GM18858 (cell line): ENCODE measurements at regions not wholly inside any gene's neighbourhood (a gene's known extent, or its start where the extent isn't known, plus 50 kb on each side); places are given as distances from the start of the nearest gene placed in this dataset.
"Not testable (repeated sequence)": the region's sequence is repeated elsewhere in the genome, so short reads cannot be mapped to it uniquely, and the experiment has no call there.

Experiments used
- ATAC-seq: cut with Tn5 transposase; IDR thresholded peaks from one replicate; pipeline ENCODE4 v1.9.1; 2021; ENCODE audit not compliant: unreplicated experiment

DNA sequence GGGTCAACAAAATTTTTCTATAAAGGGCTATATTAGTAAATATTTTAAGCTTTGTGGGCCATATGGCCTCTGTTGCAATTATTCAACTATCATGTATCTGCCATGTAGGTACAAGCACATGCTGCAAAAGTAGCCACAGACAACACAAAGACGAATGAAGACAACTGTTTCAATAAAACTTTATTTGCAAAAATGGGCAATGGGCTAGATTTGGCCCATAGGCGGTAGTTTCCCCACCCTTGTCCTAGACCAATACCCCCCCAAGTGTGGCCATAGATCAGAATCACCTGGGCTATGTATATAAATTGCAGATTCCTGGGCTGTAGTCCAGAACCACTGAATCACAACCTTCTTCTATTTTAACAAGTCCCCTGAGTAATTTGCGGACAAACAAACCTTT is 331.0 kb upstream of the PSMD7 start:
- ATAC-seq: no peak

DNA sequence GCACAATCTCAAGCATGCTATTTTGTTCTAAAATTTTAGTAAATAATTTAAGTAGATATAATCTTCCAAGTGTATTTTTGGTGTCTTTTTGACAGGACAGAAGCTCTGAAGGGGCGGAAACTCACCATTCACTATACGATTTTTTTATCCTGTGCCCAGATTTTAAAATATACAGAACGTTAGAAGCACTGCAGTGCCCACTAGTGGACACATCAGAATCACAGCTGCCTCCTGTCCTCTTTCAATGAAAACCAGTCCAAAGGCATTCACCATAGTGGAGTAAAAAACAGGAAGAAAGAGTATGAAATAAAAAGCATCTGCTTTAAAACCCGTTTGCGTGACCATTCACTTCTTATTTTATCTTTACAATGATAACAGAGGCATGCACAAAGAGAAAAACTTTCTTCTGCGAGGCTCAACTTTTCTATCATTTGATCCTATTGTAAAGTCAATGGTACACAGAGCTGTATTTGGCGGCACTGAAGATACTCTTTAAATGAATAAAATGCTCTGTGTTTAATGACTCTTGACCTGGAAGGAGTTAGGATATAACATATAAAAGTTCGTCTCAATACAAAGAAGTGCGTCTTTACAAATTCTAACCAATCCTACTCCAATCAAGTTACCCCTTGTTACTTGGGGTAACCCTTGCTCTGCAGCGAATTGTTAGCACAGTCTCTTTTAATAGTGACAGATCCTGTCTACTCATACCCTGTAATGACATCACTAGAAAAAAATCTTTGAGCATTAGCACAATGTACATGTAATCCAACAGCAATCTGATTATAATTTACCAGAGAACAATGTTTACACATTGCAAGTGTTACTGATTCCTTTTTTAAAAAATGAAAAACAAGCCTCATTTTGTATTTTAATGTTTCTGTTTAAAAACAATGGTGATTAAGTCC is 339.8 kb upstream of the PSMD7 start:
- ATAC-seq: no peak

DNA sequence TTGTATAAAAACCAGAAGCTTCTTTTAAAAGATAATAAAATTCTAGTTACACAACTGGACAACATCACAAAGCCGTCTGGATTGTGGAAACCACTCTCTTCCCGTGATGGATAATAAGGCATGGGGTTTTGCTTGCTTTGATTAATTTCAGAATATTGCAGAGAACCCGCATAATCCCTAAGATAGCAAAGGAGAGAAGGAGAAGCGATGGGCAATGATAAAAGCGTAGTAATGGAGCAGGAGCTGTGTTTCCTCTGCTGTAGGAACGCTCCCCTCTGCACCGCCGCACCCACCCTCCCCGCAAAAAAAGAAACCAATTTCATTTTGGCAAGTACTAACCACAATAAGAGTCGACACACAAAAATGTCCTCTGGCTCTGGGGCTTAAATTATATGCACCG is 340.9 kb upstream of the PSMD7 start:
- ATAC-seq: no peak

DNA sequence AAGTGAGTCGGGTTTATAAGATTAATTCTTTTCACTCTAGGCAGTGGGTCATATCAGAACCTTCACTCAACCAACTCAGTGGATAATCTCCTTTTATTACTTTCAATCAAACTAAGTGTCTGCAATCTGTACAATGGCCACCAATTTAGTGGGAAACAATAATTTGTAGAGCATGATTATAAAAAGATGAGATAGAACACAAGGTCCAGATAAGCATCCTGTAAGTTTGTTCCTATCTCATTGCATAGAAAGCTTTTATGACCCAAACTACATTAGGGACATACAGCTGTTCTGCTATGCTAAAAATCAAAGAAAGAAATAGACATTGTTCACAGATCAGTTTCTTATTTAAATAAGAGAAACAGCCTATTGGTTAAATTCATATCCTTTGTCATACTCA is 341.4 kb upstream of the PSMD7 start:
- ATAC-seq: no peak

DNA sequence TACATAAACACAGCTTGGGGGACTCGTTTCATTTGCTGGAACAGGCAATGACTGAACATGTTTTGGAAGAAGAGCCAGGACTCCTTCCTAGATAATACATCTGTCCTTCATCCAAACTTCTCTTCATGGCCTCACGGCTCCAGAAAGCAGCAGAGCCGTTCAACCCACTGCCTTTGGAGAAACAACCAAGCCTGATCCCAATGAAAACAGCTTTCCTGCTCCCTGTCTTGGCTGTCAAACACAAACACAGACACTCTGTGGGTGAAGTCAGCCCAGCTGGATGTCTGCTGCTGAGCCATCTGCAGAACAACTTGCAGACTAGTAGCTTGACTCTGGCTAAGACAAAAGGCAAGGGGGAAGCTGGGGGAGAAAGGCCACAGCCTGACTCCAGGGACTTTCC is 345.1 kb upstream of the PSMD7 start:
- no peak for ATAC-seq

DNA sequence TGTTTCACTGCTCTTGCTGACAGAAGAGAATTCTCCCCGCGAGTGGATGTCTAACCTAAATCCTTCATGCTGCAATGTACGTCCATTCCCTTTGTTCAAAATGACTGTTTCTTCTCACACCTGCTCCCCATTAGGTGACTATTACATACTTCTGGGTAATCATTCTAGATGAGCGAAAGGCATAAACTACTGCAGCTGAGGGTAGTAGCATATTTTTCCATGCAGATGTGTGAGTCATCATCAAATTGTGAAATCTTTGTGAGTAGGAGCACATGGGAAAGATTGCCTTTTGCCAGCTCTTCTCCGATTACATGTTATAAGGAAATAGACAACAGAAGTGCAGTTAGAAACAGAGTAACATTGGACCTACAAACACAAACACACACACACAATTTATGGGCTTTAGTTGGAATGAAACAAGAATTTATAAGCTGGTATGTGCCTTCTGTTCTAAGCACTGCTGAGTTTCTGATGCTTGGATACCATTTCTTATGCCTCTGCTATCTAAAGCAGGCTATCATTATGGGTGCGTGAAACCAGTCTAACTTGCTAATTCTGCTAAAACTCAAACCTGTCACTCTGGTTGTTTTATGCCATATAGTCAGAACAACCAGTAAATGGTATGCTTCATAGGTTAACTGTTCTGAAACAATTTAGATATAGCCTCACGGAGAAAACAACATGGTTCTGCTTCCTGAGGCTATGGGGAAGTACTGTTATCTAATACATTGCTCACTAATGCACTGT is 346.9 kb upstream of the PSMD7 start:
- ATAC-seq: no peak

DNA sequence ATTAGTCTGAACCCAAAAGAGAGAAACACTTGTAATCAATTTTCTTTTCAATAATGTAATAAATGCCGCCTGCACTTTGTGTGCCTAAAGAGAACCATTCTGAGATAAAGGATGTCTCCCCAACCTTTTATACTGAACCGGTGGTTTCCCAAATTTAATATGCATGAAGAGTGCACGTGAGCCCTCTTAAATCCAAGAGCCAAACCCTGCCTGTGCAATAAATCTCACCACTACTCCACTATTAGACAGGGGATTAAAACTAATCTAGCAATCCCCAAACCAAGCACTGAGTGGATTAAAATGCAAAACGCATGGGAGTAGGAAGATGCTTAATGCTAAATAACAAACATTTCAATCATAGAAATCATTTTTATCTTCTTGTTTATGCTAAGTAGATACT is 351.0 kb upstream of the PSMD7 start:
- no peak for ATAC-seq

DNA sequence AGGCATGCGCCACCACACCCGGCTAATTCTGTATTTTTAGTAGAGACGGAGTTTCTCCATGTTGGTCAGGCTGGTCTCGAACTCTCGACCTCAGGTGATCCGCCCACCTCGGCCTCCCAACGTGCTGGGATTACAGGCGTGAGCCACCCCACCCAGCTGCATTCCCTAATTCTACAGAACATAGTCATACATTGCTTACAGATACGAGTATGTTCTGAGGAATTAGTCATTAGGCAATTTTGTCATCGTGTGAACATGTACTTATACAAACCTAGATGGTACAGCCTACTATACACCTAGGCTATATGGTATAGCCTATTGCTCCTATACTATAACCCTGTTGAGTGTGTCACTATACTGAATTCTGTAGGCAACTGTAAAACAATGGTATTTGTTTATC is 353.4 kb upstream of the PSMD7 start:
- ATAC-seq: not testable (repeated sequence)

DNA sequence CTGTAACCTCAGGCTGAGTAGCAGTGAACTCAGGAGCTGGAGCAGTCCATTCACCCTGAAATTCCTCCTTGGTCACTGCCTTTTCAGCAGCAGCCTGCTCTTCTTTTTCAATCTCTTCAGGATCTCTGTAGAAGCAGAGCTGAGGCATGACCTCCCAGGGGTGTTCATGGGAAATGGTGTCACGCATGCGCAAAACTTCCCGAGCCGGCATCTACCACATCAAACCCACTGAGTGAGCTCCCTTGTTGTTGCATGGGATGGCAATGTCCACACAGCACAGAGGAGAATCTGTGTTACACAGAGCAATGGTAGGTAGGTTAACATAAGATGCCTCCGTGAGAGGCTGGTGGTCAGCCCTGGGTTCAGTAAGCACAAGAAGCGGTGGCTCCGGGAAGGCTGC is 355.8 kb upstream of the PSMD7 start:
- ATAC-seq: not testable (repeated sequence)

DNA sequence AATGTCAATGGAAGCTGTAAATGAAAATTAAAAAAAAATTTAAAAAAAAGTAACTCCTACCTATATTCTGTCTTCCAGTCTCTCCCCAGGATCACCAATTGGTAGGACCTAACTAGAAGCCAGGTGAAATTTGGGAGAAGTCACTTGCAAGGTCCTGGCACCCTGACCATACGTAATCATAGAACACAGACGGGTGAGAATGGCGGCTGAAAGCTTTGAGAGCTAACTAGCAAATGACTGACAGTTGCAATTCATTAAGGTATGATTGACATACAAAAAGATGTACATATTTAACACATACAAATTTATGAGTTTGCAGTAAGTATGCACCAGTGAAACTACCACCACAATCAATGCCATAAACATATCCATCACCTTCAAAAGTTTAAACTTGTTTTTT is 372.7 kb upstream of the PSMD7 start:
- no peak for ATAC-seq

DNA sequence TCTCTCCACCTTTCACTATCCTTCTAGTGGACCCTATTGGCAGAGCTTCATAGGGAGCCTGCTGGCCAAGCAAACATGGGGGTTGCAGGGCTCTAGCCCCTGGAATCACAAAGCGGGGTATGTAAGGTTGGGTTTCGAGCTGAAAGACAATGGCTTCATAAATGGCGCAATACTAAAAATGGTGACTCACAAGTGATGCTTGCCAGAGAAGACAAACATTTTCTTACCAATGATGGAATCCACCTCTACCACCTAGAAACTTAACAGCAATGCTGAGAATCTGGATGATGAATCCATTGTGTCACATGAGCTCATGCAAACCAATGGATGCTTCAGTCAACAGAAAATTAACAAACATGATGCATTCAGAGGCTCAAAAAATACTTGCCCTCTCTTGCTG is 375.3 kb upstream of the PSMD7 start:
- no peak for ATAC-seq

DNA sequence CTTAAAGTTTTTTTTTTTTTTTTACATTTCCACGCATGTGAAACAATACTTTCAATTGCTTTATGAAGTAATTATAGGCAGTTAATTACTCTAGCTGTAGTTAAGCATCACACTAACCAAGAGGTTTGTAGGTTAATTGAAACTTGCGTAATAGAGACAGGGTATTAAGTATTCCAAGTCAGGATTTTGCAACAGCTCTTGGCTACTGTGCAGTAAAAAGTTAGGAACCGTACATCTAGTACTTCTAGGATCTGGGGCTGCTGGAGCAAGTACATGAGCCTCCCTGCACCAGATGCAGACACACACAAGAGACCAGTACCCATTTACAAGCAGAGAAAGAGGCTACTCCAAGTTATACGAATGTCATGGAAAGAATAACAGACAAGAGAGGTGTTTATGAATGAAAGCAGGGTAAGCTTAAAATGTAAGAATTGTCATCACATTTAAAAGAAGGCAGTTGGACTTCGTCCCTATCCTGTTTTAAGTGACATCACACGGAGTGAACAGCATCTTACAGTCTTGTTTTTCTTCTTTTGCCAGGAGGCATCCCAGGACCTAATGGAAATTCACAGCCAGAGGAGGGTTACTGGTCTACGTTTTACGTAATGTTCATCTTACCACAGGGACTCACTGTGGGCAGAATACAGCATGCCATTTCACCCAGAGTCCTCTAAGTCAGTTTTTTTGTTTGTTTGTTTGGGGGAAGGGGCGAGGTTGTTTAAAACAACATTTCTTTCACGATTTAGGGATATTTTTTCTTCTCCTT is 379.6 kb upstream of the PSMD7 start:
- ATAC-seq: no peak

DNA sequence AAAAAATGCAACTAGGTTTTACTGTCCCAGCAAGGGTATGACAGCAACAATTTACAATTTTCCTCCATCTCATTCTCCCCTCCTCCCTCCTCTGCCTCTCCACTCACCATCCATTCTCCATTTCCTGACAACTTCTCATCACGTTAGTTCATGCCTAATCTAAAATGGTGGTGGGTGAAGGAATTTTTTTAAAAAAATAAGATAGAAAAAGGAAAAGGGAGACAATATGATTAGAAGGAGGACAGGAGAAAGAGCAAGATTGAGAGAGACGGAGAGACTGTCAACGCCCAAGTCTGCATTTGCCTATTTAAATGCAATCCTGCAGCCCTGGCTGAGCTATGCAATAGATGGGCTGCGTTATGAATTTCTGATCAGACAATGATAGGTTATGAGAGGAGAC is 380.7 kb upstream of the PSMD7 start:
- no peak for ATAC-seq

DNA sequence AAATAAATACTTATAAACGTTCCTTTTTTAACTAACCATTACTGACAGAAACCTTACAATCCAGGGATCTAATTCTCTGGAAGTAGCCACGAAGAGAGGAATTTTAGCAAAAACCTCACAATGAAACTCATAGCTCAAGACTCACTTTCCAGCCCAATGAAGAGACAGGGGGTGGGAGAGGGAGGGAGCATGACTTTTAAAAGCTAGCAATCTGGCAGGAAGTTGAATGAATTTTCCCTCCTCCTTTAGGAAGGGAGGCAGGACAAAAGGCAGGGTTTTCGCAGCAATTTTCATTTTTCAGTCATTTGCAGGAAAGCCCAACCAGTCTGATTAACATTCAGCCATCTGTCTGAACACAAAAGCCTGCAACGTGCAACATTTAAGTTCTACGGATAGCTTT is 381.5 kb upstream of the PSMD7 start:
- ATAC-seq: no peak

DNA sequence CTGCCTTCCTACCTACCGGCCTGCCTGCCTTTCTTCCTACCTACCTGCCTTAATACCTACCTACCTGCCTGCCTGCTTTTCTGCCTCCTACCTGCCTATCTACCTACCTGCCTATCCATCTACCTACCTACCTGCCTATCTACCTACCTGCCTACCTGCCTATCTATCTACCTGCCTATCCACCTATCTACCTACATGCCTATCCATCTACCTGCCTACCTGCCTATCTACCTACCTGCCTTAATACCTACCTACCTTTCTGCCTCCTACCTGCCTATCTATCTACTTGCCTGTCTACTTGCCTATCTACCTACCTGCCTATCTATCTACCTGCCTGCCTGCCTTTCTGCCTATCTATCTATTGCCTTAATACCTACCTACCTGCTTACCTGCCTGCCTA is 383.8 kb upstream of the PSMD7 start:
- ATAC-seq: no peak

DNA sequence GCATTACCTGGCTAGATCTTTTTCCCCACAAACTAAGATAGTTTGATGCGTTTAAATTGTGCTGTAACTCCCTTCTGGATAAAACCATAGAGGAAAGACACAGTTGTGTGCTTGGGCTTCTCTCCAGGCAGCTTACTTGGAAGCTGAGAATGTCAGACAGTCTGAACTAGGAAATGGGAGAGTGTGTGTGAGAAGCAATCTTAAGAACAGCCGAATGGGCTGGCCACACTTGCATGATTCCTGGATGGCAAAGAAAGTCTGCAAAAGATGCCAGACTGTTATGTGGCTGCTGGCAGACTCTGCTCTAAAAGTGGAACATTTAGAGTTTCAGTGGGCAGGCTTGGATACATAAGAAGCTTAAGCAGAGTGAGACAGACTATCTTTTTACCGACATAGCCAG is 384.3 kb upstream of the PSMD7 start:
- no peak for ATAC-seq

DNA sequence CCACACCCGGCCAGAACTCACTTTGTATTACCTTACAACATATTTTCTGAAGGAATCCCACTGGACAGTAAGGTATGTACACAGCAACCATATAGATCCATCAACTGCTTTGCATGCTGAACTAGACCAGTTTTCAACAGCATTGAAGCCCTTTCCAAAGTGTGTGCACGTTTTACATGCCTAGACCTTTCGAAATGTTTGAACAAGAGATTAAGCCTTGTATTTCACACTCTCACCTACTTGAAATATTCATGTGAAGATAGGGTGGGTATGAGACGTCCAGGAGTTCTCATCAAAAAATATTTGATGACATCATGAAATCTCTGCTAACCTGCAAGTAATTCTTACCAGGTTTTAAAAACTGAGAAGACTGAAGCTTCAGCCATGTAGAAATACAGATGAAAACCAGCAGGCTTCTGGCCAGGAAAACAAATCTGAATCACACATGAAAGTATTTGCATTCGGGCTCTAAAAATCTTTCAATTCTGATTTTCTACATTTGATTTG is 387.0 kb upstream of the PSMD7 start:
- no peak for ATAC-seq

DNA sequence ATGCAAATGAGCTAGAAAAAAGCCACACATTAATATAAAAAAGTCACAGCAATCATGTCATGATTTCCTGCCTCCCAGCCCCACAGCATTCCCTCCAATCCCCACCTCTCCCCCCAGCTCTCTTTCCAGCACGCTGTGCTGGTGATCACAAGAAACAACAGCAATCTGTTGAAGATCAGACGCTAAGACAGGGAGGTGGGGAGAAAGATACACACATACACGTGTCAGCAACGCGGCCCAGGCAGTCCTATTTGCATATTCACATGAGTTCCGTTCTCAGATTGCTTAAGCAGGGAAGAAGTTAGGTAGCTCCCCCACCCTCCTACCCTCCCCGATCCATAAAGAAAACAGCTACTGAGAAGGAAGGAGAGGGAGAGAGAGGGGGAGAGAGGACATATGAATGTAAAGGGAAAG is 405.5 kb upstream of the PSMD7 start:
- no peak for ATAC-seq

DNA sequence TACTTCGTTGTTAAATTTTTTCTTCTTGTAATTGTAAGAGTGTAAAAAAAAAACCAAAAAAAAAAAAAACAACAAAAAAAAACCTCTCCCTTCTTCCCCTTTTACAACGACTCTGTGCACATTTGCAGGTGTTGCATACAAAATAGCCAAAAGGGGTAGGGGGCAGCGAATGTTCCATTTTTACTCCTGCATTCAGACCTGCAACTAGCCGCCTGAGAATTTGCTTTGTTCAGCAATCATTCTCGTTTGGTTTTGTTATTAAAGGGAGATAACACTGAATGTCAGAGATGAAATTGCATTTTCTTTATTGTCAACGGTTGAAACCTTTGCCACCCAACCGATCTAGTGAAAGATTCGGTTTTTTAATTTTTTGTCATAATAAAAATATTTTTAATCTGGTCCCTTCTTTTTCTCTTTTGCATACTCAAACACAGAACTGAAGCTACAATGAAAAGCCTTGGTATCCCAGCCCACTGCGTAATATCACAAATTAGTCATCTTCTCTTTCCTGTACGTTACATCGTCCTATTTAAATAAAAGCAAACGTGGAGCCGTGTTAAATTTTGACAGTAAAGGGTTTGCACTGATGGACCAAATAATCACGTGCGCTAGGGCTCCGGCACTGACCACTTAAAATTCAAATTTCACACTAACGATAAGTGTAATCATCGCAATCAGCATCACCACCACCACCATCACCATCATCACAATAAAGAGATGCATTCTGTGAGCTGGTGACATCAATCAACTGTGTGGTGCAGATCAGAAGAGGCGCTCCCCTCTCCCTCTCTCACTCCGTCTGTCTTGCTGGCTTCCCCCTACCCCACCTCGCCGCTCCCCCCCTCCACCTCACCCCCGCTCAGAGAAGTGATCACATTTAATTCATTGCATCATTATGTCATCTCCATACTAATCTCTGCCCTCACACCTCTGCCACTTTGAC is 406.2 kb upstream of the PSMD7 start:
- ATAC-seq: no peak

DNA sequence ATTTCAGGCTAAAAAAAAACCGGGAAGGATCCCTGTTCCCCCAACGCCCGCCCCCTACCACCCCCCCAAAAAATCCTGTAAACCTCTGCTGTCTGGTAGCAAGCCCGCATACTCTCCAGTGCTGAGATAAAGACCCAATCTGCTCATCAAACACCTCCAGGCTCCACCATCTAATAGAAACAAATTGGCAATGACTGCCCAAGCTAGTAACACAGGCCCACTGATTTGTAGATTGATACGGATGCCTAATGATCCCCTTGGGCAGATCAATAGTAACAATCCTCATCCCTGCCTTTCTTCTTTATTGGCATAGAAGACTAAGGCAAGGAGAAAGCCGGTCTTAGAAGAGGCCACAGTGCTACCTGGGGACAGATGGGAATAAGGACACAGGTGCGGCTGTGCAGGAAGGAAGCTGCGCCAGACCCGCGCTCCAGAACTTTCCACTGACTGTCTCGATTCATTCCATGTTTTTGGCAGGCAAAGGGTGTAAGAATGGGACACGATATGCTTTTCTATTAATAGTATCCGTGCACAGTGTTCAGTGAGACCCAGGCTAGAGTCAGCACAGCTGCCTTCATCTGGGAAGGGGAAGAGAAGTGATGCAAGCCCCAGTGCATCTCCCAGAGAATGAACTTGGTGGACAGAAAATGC is 407.6 kb upstream of the PSMD7 start:
- no peak for ATAC-seq
